Fibroblast of lung (primary cell): ENCODE measurements at regions not wholly inside any gene's neighbourhood (a gene's known extent, or its start where the extent isn't known, plus 50 kb on each side); places are given as distances from the start of the nearest gene placed in this dataset.

Experiments used
- DNase-seq, 2 donors: peaks; one replicate each; pipeline versions ENCODE4 v3.0.0 to v3.0.0-alpha.2; 2010; ENCODE audit warnings: low read depth in 2 of 2
- H2AFZ ChIP-seq: 2 replicates; pipeline ENCODE4 v1.5.1; 2012; ENCODE audit warnings: low read length, control low read depth, inconsistent platforms
- H3K27ac ChIP-seq: 2 replicates; pipeline ENCODE4 v1.5.1; 2011; ENCODE audit warnings: low read length, control low read depth; ENCODE audit not compliant: insufficient read depth
- H3K27me3 ChIP-seq: 2 replicates; pipeline ENCODE4 v1.5.1; 2011; ENCODE audit warnings: mild to moderate bottlenecking, low read length; ENCODE audit not compliant: control insufficient read depth, insufficient read depth
- H3K36me3 ChIP-seq: 2 replicates; pipeline ENCODE4 v1.5.1; 2011; ENCODE audit warnings: low read length; ENCODE audit not compliant: control insufficient read depth, insufficient read depth
- H3K4me1 ChIP-seq: 2 replicates; pipeline ENCODE4 v1.5.1; 2011; ENCODE audit warnings: low read length; ENCODE audit not compliant: control insufficient read depth, insufficient read depth; ENCODE audit errors: extremely low read depth
- H3K4me2 ChIP-seq: 2 replicates; pipeline ENCODE4 v1.5.1; 2011; ENCODE audit warnings: low read length, control low read depth; ENCODE audit not compliant: insufficient read depth; ENCODE audit errors: extremely low read depth
- H3K4me3 ChIP-seq, 4 experiments: fragments of 200-600 bp in 1 of 4; sonication (generic) in 1 of 4; replicated peaks in 1 of 4; 2 replicates each; pipeline ENCODE4 v1.5.1; 2011 to 2016; ENCODE audit warnings: low read length in 4 of 4, low read depth in 3 of 4, mild to moderate bottlenecking in 3 of 4, control low read depth in 2 of 4, inconsistent platforms in 1 of 4, mixed read lengths in 1 of 4; ENCODE audit not compliant: insufficient read depth in 1 of 4; ENCODE audit errors: control extremely low read depth in 1 of 4
- H3K79me2 ChIP-seq: 2 replicates; pipeline ENCODE4 v1.5.1; 2012; ENCODE audit warnings: mild to moderate bottlenecking, low read length, inconsistent platforms; ENCODE audit not compliant: control insufficient read depth, insufficient read depth
- H3K9ac ChIP-seq: 2 replicates; pipeline ENCODE4 v1.5.1; 2011; ENCODE audit warnings: mild to moderate bottlenecking, low read length, control low read depth; ENCODE audit not compliant: insufficient read depth
- H3K9me3 ChIP-seq: 2 replicates; pipeline ENCODE4 v1.5.1; 2012; ENCODE audit warnings: low read depth, low read length; ENCODE audit not compliant: control insufficient read depth, insufficient read depth
- H4K20me1 ChIP-seq: 2 replicates; pipeline ENCODE4 v1.5.1; 2011; ENCODE audit warnings: low read length; ENCODE audit not compliant: control insufficient read depth, insufficient read depth; ENCODE audit errors: extremely low read depth
- EZH2 ChIP-seq: IDR thresholded peaks from 2 replicates; pipeline ENCODE4 v1.5.1; 2012; ENCODE audit warnings: low read length, control low read depth, mild to moderate bottlenecking; ENCODE audit errors: missing control alignments
- TF ChIP-seq, protein P1 (sequence below), 2 donors: IDR thresholded peaks in 1 of 2; conservative IDR thresholded peaks in 1 of 2; 1 replicate in 1 of 2; 2 replicates in 1 of 2; pipeline ENCODE4 v1.5.1; 2011 to 2012; ENCODE audit warnings: low read length in 2 of 2, control low read depth in 1 of 2, inconsistent platforms in 1 of 2, low read depth in 1 of 2, mild to moderate bottlenecking in 1 of 2

DNA sequence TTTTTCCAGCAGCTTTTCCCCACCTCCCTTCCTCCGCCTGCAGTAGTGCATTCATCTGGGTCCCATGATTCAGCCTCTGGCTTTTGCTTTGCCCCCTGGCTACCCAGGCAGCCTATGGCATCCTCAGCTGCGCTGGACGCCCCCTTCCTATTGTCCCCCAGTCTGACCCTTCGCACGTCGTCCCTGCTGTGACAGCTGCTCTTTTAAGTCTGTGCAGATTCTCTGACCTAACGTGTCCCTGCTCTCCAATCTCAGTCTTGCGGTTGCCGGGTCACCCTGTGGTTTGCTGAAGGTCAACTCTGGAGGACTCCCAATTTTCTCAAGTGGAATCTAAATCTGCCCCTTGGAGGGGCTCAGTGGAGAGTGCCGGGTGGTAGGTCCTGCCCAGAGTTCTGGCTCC is 294.3 kb downstream of the CDC5L start:
- Histone ChIP-seq H3K9ac (no peak overlapping the region), H3K27ac (no peak overlapping the region), H3K4me1 (no peaks in the 10 kb centered on the region), H2AFZ (no peak overlapping the region), H3K9me3 (no peaks in the 10 kb centered on the region), H3K27me3 (peaks cover 11% of the 10 kb centered on the region), H3K79me2 (no peaks in the 10 kb centered on the region), H4K20me1 (no peaks in the 10 kb centered on the region), H3K4me3 (no peak overlapping the region), H3K36me3 (no peaks in the 10 kb centered on the region), H3K4me2 (no peak overlapping the region)
- TF ChIP-seq EZH2 = no peak
- TF ChIP-seq, protein P1, sequence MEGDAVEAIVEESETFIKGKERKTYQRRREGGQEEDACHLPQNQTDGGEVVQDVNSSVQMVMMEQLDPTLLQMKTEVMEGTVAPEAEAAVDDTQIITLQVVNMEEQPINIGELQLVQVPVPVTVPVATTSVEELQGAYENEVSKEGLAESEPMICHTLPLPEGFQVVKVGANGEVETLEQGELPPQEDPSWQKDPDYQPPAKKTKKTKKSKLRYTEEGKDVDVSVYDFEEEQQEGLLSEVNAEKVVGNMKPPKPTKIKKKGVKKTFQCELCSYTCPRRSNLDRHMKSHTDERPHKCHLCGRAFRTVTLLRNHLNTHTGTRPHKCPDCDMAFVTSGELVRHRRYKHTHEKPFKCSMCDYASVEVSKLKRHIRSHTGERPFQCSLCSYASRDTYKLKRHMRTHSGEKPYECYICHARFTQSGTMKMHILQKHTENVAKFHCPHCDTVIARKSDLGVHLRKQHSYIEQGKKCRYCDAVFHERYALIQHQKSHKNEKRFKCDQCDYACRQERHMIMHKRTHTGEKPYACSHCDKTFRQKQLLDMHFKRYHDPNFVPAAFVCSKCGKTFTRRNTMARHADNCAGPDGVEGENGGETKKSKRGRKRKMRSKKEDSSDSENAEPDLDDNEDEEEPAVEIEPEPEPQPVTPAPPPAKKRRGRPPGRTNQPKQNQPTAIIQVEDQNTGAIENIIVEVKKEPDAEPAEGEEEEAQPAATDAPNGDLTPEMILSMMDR (conservative IDR thresholded peaks at IDR 0.05 in 1 of 2, IDR thresholded peaks at IDR 0.05 in 1 of 2; ENCODE audit: low read depth in 1 of 2, low read length in 2 of 2) = peak in 1 of 2 donors; percentile 11
- DNase-seq = peak; percentile 44 to 79

DNA sequence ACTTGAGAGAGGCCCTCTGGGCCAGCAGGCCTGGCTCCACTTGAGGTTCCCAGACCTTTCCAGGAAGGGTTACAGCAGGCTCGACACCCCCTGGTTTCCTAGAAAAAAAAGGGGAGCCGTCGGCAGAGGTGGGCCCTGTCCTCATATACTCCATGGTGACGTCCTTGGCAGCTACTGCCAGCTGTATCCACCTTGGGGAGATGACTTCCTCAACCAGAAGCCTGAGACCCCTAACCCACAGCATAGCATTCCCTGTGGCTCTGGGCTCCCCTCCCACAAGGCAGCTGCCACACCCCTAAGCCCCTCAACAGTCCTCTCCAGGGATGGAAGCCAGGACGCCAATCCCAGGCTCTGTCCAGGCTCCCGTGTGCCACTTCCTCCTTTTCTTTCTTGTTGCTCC is 294.8 kb downstream of the CDC5L start:
- Histone ChIP-seq H3K27ac (no peak overlapping the region), H3K4me2 (no peak overlapping the region), H3K9me3 (no peaks in the 10 kb centered on the region), H4K20me1 (no peaks in the 10 kb centered on the region), H3K4me1 (no peaks in the 10 kb centered on the region), H3K9ac (no peak overlapping the region), H3K36me3 (no peaks in the 10 kb centered on the region), H3K79me2 (no peaks in the 10 kb centered on the region), H3K4me3 (no peak overlapping the region), H2AFZ (no peak overlapping the region), H3K27me3 (peaks cover 9% of the 10 kb centered on the region)
- no peak for DNase-seq
- TF ChIP-seq EZH2 = no peak
- TF ChIP-seq, protein P1 (conservative IDR thresholded peaks at IDR 0.05 in 1 of 2, IDR thresholded peaks at IDR 0.05 in 1 of 2; ENCODE audit: low read depth in 1 of 2, low read length in 2 of 2) = no peak

DNA sequence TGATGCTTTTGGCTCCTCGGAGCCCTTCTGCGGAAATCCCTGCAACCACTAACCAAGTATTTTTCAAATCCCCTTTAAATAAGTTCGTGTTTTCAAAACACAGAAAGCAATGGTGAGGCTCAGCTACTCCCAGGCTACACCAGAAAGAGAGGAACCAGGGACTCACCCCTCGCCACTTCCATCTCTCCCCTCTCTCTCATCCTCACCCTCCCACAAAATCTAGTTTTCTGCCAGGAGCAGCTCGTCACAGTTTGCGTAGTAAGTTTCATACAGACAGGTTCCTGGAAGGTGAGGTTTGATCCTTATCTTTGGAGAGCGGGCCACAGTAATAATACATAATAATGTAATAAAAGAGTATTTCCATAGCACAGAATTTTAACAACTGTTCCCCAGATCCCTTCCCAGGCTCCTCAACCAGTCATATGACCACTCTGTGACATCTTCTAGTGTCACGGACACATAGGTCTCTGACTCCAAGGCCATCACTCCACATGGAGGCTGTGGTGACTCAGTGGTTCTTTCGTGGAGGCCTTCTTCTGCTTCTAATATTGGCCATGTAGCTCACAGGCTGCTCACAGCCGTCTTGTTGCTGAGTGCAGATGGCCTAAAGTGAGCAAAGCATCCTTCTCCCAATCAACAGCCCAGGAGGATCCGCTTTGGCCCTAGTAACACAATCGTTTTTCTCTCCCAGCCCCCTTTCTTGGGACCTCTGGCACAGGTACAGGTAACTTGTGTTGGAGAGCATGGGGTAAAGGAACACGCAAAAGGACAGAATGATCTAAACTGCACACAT is 295.7 kb downstream of the CDC5L start:
- Histone ChIP-seq H2AFZ (no peak overlapping the region), H3K36me3 (no peaks in the 10 kb centered on the region), H3K4me1 (no peaks in the 10 kb centered on the region), H4K20me1 (no peaks in the 10 kb centered on the region), H3K27me3 (peaks cover 9% of the 10 kb centered on the region), H3K9ac (no peak overlapping the region), H3K4me3 (no peak overlapping the region), H3K9me3 (no peaks in the 10 kb centered on the region), H3K79me2 (no peaks in the 10 kb centered on the region), H3K27ac (no peak overlapping the region), H3K4me2 (no peak overlapping the region)
- no peak for TF ChIP-seq EZH2
- TF ChIP-seq, protein P1 (conservative IDR thresholded peaks at IDR 0.05 in 1 of 2, IDR thresholded peaks at IDR 0.05 in 1 of 2; ENCODE audit: low read depth in 1 of 2, low read length in 2 of 2) = no peak
- DNase-seq = no peak
